HG02610 (cell line): ENCODE measurements at regions not wholly inside any gene's neighbourhood (a gene's known extent, or its start where the extent isn't known, plus 50 kb on each side); places are given as distances from the start of the nearest gene placed in this dataset.
"Not testable (repeated sequence)": the region's sequence is repeated elsewhere in the genome, so short reads cannot be mapped to it uniquely, and the experiment has no call there.

Source experiments
- ATAC-seq: cut with Tn5 transposase; IDR thresholded peaks from one replicate; pipeline ENCODE4 v1.9.1; 2021; ENCODE audit warnings: mild to moderate bottlenecking, moderate library complexity; ENCODE audit not compliant: unreplicated experiment

GRCh38 chr6:134420614-134421181 is 102.8 kb upstream of the SGK1 start:
- ATAC-seq = no peak

DNA sequence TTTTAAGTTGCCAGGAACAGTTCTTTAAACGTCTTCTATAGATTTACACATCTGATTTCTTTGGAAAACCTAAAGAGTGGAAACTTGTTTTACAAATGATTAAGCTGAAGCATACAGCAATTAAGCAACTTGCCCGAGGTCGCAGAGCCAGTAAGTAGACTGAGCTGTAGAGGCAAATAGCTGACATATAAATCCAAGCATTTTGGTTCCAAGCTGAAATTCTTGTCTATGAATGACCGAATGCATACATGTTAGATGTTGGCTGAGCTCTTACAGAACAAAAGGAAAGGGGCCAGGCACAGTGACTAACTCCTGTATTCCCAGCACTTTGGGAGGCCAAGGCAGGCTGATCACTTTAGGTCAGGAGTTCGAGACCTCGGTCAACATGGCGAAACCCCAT is 101.8 kb upstream of the SGK1 start:
- ATAC-seq = no peak

DNA sequence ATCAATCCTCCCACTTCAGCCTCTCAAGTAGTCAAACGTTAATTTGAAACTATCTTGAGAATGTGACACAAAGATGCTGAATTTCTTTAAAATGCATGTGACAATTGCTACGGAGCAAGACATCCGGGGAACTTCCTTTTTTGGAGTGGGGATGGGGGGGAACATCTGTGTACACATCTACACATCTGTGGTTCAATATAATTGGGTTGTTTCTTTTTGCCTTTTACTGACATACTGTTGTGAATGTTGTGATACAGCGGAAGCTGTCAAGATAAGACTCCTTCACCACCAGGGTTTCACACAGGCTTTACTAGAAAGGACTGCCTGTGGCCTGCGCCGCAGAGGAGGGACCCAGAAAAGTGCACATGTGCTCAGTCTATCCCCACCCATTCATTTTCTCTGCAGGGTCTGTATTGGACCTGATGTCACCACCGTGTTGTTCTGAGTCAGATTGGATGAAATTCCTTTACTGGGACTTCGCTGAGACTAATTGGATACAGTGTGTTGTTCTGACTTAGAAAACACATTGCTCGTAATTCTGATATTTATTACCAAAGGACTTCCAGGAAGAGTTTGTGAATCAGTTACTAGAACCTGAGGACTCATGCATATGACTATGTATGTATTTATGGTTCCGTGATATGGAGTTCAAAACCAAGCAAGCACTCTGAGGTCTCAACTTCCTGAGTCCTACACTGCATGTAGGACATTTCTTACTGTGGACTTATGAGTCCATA is 98.7 kb upstream of the SGK1 start:
- ATAC-seq = no peak

GRCh38 chr6:134415656-134416055 is 97.7 kb upstream of the SGK1 start:
- ATAC-seq = no peak

DNA sequence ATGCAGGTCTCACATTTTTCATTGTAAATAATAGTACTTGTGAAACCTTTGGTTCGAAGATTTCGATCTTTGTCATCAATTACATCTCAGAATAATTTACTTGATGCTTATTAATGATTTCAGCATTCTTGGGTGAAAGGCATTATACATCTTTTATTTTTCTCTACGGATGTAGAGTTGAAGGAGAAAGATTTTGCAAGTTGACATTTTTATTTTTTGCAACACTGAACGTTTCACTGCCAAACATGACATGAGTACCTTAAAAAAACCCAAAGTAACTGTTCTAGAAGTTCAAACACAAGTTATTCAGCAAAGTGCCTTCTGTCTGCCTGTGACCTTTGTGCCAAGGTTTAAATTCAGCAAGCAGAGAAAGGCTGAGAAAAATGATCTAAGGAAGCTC is 97.3 kb upstream of the SGK1 start:
- ATAC-seq = no peak

GRCh38 chr6:134414793-134415192 is 96.9 kb upstream of the SGK1 start:
- ATAC-seq = no peak

GRCh38 chr6:134413241-134413643 is 95.3 kb upstream of the SGK1 start:
- no peak for ATAC-seq

DNA sequence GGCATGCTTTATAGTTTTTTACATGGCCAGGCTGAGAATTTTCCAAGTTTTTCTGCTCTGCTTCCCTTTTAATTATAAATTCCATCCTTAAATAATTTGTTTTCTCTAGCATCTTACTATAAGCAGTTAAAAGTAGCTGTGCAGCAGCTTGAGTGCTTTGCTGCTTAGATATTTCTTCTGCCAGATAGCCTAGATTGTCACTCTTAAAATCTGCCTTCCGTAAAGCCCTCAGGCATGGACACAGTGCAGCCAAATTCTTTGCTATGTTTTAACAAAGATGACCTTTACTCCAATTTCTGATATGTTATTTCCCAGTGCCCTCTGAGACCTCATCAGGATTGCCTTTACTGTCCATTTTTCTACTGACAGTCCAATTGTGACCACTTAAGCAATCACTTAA is 92.6 kb upstream of the SGK1 start:
- ATAC-seq = no peak

GRCh38 chr6:134407791-134408190 is 89.9 kb upstream of the SGK1 start:
- no peak for ATAC-seq

DNA sequence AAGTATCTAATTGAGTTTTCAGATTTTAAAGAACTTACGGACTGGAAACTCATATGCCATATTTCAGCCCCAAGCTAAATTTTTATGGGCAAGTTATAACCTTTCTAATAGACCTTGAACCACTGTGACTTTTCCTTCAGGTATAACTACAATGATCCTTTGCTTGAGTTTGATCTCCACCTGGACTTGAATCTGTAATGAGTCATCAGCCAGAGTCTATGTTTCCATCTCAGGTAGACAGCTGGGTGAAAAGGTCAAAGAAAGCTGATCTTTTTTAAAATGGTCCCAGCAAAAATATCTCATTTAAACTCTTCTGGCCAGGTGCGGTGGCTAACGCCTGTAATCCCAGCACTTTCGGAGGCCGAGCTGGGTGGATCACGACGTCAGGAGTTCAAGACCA is 88.4 kb upstream of the SGK1 start:
- no peak for ATAC-seq

DNA sequence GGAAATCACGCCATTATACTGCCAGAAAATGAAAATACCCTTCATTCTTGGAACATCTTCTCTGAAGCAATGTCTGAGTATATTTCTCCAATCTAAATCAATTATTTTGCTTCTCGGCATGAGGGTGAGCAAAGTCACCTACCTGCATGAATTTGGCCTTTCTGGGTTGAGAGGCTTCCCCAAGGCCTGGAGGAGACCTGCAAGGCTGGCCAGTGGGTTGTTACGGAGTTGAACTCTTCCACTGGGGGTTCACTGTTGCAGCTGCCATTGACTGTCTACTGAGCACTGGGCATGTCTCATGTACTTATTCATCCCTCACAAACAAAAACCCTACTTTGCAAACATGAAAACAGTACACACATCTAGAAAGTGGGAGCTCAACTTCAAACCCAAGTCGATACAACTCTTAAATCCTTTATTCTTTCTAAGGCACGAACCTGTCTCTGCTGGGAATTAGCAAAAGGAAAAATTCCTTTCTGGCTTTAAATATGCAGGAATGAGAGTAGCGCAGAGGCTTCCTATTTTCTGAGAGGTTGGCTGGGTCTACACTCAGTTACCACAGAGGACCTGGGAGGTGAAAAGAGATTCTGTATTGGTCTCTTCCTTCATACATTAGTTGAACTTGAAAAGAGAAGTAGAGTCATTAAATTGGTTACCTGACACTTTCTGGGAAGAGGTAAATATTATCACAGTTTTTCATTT is 87.6 kb upstream of the SGK1 start:
- no peak for ATAC-seq

- ATAC-seq = not testable (repeated sequence)
These were observed 85.4 kb upstream of the SGK1 start for GRCh38 chr6:134403312-134403711.

DNA sequence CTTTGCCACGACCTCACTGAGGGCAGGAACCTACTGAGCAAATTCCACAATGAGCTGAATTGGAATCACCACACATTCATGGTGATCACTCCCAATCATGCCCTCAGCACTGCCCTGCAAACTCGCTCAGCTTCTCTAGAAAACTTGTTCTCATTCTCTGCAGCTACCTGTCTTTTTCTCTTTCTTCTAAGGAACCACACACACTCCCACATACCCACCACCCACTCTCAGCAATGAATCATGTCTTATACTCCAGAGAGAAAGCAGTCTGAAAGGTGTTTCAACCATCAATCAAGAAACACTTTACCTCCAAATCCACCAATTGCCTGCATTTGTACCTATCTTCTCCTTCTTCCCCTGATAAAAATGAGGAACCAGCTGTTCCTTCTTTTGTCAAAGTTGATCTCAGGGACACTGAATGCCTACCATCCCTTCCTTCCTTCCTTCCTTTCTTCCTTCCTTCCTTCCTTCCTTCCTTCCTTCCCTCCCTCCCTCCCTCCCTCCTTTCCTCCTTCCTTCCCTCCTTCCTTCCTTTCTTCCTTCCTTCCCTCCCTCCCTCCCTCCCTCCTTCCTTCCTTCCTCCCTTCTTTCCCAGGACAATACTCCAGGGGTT is 84.6 kb upstream of the SGK1 start:
- ATAC-seq = no peak

DNA sequence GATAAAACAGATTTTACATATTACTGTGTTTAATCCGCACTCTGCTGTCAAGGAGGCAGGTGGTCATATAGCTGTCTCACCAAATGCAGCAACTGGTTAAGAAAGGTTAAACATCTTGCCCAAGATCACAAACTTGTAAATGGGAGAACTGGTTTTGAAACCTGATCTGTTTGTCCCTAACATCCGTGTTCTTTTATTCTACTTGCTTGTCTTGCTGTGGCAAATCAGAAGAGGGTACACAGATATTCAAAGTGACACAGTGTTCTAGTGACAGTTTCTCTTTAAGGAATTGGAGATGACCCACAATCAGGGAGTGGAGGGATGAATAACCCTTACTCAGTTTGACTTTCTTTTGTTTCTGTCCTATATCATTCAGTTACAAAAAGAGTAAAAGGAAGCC is 83.0 kb upstream of the SGK1 start:
- ATAC-seq = no peak

DNA sequence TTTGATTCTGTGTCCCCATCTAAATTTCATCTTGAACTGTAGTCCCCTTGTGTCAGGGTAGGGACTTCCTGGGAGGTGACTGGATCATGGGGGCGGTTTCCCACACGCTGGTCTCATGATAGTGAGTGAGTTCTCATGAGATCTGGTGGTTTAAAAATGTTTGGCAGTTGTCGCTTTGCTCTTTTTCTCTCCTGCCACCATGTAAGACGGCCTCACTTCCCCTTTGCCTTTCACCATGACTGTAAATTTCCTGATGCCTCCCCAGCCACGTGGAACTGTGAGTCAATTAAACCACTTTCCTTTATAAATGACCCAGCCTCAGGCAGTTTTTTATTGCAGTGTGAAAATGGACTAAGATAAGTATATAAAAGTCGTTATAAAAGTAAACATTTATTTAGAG is 80.5 kb upstream of the SGK1 start:
- peak; percentile 69 for ATAC-seq

DNA sequence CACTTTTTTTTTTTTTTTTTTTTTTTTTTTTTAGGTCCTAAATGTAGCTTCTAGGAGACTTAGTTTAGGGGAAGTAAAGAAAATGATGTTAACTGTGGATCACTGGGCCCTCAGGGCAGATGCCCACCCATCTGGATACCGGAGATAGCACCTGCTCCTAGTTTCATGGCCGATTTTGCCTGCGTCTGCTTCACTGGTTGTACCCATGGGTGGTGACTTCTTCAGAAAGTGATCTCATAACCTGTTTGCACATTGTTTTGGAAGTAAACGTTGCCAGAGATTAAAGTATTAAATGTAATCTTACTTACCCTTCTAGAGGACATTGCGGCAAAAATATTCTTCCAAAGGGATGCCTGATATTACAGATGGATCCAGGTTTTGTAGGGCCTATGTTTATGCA is 79.8 kb upstream of the SGK1 start:
- ATAC-seq = no peak

DNA sequence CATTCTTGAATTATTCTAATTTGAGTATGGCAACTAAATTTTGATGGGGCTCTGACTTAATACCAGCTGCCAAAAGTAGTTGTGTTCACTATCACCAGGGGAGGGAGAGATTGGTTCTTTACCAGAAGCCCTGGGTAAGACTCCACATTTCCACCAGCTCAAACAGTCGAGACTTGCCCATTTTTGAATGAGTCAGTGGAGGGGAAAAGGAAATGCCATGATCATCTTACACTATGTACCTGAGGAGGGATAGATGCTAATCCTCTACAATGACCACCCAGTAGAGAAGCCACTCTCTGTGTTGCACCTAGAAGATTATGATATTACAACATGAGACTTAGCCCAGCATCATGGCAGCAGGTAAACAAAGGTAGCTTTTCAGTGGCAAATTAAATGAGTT is 77.0 kb upstream of the SGK1 start:
- no peak for ATAC-seq

- no peak for ATAC-seq
These were observed 76.3 kb upstream of the SGK1 start for GRCh38 chr6:134394208-134394607.

DNA sequence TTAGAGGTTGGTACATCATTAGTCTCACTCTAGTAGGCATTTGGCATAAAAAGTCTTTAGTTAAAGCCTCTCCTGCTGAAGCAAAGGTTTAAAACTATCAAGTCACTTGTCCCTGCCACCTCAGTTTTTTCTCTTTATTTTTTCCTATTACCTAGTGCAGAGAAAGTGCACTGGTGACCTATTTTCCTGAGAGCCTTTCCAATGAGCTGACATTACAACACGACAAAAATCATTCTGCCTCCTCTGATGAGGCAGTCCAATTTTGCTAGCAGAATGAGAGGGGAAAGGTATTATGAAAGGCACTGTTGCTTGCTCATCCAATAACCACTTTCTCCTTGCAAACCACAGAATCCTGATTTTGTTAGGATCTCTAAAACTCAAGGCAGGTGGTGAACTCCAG is 73.3 kb upstream of the SGK1 start:
- ATAC-seq = no peak

GRCh38 chr6:134389658-134390057 is 71.7 kb upstream of the SGK1 start:
- ATAC-seq = no peak

DNA sequence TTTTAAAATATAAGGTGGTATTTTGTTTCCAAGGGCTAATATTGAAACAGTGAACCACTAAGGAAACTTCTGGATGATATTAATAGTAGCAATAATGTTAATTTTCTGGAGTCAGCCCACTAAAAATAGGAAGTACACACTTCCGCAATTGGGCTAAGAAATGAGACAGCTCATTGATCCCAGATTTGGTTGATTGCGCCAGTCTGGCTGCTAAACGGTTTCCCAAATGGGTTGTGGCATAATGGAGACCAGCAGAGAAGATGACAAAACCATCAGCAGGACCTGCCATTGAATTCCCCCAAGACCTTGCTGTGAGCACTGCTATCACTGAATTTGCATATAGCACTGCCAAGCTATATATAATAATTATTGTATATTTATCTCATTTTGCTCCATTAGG is 71.2 kb upstream of the SGK1 start:
- ATAC-seq = no peak

DNA sequence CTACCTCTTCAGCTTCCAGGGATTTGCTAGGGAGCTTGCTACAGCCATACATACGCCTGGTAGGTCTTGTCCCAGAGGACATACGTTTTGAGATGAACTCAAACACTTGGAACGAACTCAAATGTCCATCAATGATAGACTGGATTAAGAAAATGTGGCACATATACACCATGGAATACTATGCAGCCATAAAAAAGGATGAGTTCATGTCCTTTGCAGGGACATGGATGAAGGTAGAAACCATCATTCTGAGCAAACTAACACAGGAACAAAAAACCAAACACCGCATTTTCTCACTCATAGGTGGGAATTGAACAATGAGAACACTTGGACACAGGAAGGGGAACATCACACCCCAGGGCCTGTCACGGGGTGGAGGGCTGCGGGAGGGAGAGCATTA is 68.6 kb upstream of the SGK1 start:
- not testable (repeated sequence) for ATAC-seq
